ENCODE measurements at regions not wholly inside any gene's neighbourhood (a gene's known extent, or its start where the extent isn't known, plus 50 kb on each side); places are given as distances from the start of the nearest gene placed in this dataset.

GRCh38 chr16:13554005-13554404 is 365.9 kb upstream of the ERCC4 start:
- ATAC-seq (no peak), DNase-seq (ENCODE audit: low read depth, low spot score) (no peak)
- Histone ChIP-seq H3K79me2 (ENCODE audit: insufficient read depth, low read length) (no peaks in the 10 kb centered on the region), H3K9me3 (ENCODE audit: control insufficient read depth in 1 of 2, insufficient read depth in 1 of 2, low read depth in 1 of 2, low read length in 2 of 2) (no peaks in the 10 kb centered on the region), H4K20me1 (ENCODE audit: insufficient read depth) (no peaks in the 10 kb centered on the region), H3K36me3 (ENCODE audit: control insufficient read depth in 1 of 2, insufficient read depth in 2 of 2, low read length in 2 of 2) (no peaks in the 10 kb centered on the region), H2AFZ (ENCODE audit: low read depth, low read length, poor library complexity, severe bottlenecking) (no peak overlapping the region), H3K27ac (ENCODE audit: low read depth, low read length) (no peak overlapping the region), H3K4me2 (ENCODE audit: low read length) (no peak overlapping the region), H3K27me3 (ENCODE audit: insufficient read depth, low read length) (no peaks in the 10 kb centered on the region), H3K9ac (ENCODE audit: low read length) (no peak overlapping the region), H3K4me1 (ENCODE audit: control insufficient read depth in 1 of 2, insufficient read depth in 2 of 2, low read length in 2 of 2) (no peaks in the 10 kb centered on the region), H3K9me2 (ENCODE audit: insufficient read depth) (no peaks in the 10 kb centered on the region), H3K4me3 (replicated peaks in 1 of 2; ENCODE audit: low read depth in 1 of 2, low read length in 2 of 2) (no peak overlapping the region)
- TF ChIP-seq ELF1 (IDR thresholded peaks at IDR 0.05; ENCODE audit: borderline replicate concordance, low read depth): no peak
- no peak for TF ChIP-seq EZH2 (IDR thresholded peaks at IDR 0.05)
- TF ChIP-seq FOSL1 (IDR thresholded peaks at IDR 0.05; ENCODE audit: low read depth): no peak
- TF ChIP-seq JUND (IDR thresholded peaks at IDR 0.05): no peak
- TF ChIP-seq CEBPB (IDR thresholded peaks at IDR 0.05; ENCODE audit: low read depth): no peak
- no peak for TF ChIP-seq TCF7L2 (IDR thresholded peaks at IDR 0.05; ENCODE audit: borderline replicate concordance, extremely low read depth, insufficient read depth, insufficient read length)
- TF ChIP-seq ZNF274 (IDR thresholded peaks at IDR 0.05; ENCODE audit: low read depth, low read length): no peak
- no peak for TF ChIP-seq RAD21 (IDR thresholded peaks at IDR 0.05; ENCODE audit: low read depth)
- no peak for TF ChIP-seq POLR2AphosphoS5 (IDR thresholded peaks at IDR 0.05; ENCODE audit: low read depth, low read length)
- no peak for TF ChIP-seq POLR2A (IDR thresholded peaks at IDR 0.05; ENCODE audit: borderline replicate concordance, extremely low read depth, insufficient read depth, insufficient read length)
- TF ChIP-seq MAX (IDR thresholded peaks at IDR 0.05): no peak
- TF ChIP-seq EGR1 (IDR thresholded peaks at IDR 0.05; ENCODE audit: low read depth): no peak
- no peak for TF ChIP-seq ZFX (IDR thresholded peaks at IDR 0.05)
- no peak for TF ChIP-seq EZH2phosphoT487 (IDR thresholded peaks at IDR 0.05; ENCODE audit: borderline replicate concordance)
- no peak for TF ChIP-seq SP1 (IDR thresholded peaks at IDR 0.05; ENCODE audit: low read depth)
- TF ChIP-seq CTCF (IDR thresholded peaks at IDR 0.05 in 2 of 3, conservative IDR thresholded peaks at IDR 0.05 in 1 of 3; ENCODE audit: borderline replicate concordance in 1 of 3, insufficient read depth in 1 of 3, low read depth in 2 of 3, low read length in 2 of 3): no peak
- intact Hi-C loops (cut with micrococcal nuclease): no loop called here
- POLR2A ChIA-PET: interaction anchor here (0.7 kb wide), 1 partner anchor 366 kb away, joined by 3 read pairs; the partner anchor contains the start of gene ERCC4
- RAD21 ChIA-PET (ENCODE audit: low non-redundant PET in 1 of 2, low total read pairs in 2 of 2, uncharacterized antibody in 2 of 2, unreplicated experiment in 2 of 2): no interaction called here
- BruUV-seq (replicated peaks): no TSS peak
- CTCF ChIA-PET: no interaction called here
